ENCODE measurements at regions not wholly inside any gene's neighbourhood (a gene's known extent, or its start where the extent isn't known, plus 50 kb on each side); places are given as distances from the start of the nearest gene placed in this dataset.
A peak's percentile ranks its signal among the peaks of the same experiment; 100 is the strongest.
"Not testable (repeated sequence)": the region's sequence is repeated elsewhere in the genome, so short reads cannot be mapped to it uniquely, and the experiment has no call there.

- no peak for DNase-seq (ENCODE audit: low read depth)
- TF ChIP-seq CTCF (IDR thresholded peaks at IDR 0.05; ENCODE audit: low read length, missing control alignments): no peak
- H3K4me3 ChIP-seq (replicated peaks; ENCODE audit: low read depth, low read length): no peak overlapping the region
Measured at GRCh38 chr10:55628260-55628701, 732.8 kb downstream of the ZWINT start.

GRCh38 chr10:55627501-55628051, 733.5 kb downstream of the ZWINT start:
- no peak for DNase-seq (ENCODE audit: low read depth)
- no peak for TF ChIP-seq CTCF (IDR thresholded peaks at IDR 0.05; ENCODE audit: low read length, missing control alignments)
- H3K4me3 ChIP-seq (replicated peaks; ENCODE audit: low read depth, low read length): no peak overlapping the region

- not testable (repeated sequence) for DNase-seq (ENCODE audit: low read depth); H3K4me3 ChIP-seq (replicated peaks; ENCODE audit: low read depth, low read length)
Measured at GRCh38 chr10:55601690-55602478, 759.2 kb downstream of the ZWINT start.

- no peak for DNase-seq (ENCODE audit: low read depth)
- no peak overlapping the region for H3K4me3 ChIP-seq (replicated peaks; ENCODE audit: low read depth, low read length)
- no peak for TF ChIP-seq CTCF (IDR thresholded peaks at IDR 0.05; ENCODE audit: low read length, missing control alignments)
Measured at GRCh38 chr10:55551603-55552002, 750.6 kb upstream of the PCDH15 start.

DNA sequence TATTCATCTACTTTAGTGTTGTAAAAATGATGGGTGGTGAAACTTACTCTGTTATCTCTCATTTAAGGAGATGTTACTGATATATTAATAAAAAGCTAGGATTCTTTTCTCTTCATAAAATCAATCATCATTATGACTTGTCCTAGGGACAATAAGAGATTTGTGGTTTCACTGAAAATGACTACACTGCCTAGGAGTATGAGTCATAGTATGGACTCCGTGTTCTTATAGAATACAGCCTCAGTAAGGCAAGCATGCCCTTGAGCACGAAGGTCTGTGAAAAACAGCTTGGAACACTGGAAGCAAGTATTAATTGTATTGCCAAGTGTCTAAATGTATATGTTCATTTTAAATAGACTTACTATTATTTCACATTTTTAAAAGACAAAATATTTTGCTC, 749.2 kb upstream of the PCDH15 start:
- no peak overlapping the region for H3K4me3 ChIP-seq (replicated peaks; ENCODE audit: low read depth, low read length)
- DNase-seq (ENCODE audit: low read depth): peak; percentile 21
- no peak for TF ChIP-seq CTCF (IDR thresholded peaks at IDR 0.05; ENCODE audit: low read length, missing control alignments)

GRCh38 chr10:55537497-55537896, 736.5 kb upstream of the PCDH15 start:
- not testable (repeated sequence) for H3K4me3 ChIP-seq (replicated peaks; ENCODE audit: low read depth, low read length); DNase-seq (ENCODE audit: low read depth)

- no peak for TF ChIP-seq CTCF (IDR thresholded peaks at IDR 0.05; ENCODE audit: low read length, missing control alignments)
- DNase-seq (ENCODE audit: low read depth): no peak
- H3K4me3 ChIP-seq (replicated peaks; ENCODE audit: low read depth, low read length): no peak overlapping the region
Measured at GRCh38 chr10:55519264-55519663, 718.2 kb upstream of the PCDH15 start.

DNA sequence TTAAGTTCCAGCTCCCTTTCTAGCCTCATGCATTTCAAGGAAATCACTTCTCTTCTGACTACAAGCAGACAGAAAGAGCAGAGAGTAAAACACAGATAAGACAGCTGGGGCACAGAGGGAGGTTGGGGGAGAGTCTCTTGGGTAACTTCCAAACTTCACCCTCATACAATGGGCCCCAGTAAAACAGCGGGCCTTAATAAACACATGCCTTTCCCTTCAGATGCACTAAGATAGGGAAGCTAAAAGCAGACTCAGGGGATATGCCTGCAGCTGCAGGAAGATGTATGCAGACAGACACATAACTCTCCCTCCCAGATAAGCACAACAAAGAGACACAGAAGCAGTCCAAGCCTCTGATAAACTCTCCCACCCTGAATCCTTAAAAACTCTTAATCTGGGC, 717.4 kb upstream of the PCDH15 start:
- DNase-seq (ENCODE audit: low read depth); H3K4me3 ChIP-seq (replicated peaks; ENCODE audit: low read depth, low read length): not testable (repeated sequence)

All from fibroblast of pulmonary artery (primary cell).